SJSA1 (cell line): ENCODE measurements at regions not wholly inside any gene's neighbourhood (a gene's known extent, or its start where the extent isn't known, plus 50 kb on each side); places are given as distances from the start of the nearest gene placed in this dataset.
"Not testable (repeated sequence)": the region's sequence is repeated elsewhere in the genome, so short reads cannot be mapped to it uniquely, and the experiment has no call there.

ENCODE experiments used
- DNase-seq, 2 experiments: peaks; one replicate each; pipeline ENCODE4 v3.0.0-alpha.2; 2015 to 2020; ENCODE audit warnings: low spot score in 2 of 2, low read depth in 1 of 2
- H3K27ac ChIP-seq: fragments of 250-450 bp; sonication (Bioruptor Pico); 2 replicates; pipeline ENCODE4 v1.5.1; 2020; ENCODE audit warnings: mild to moderate bottlenecking, moderate library complexity
- H3K27me3 ChIP-seq: fragments of 250-450 bp; sonication (Bioruptor Pico); replicated peaks from 2 replicates; pipeline ENCODE4 v1.5.1; 2020; ENCODE audit warnings: mild to moderate bottlenecking, moderate library complexity
- H3K36me3 ChIP-seq: fragments of 250-450 bp; sonication (Bioruptor Pico); 2 replicates; pipeline ENCODE4 v1.5.1; 2020; ENCODE audit warnings: mild to moderate bottlenecking
- H3K4me1 ChIP-seq: fragments of 250-450 bp; sonication (Bioruptor Pico); replicated peaks from 2 replicates; pipeline ENCODE4 v1.6.1; 2021; ENCODE audit warnings: mild to moderate bottlenecking
- H3K4me3 ChIP-seq: fragments of 250-450 bp; sonication (Bioruptor Pico); 2 replicates; pipeline ENCODE4 v1.5.1; 2020; ENCODE audit warnings: mild to moderate bottlenecking
- H3K9me3 ChIP-seq: fragments of 250-450 bp; sonication (Bioruptor Pico); replicated peaks from 2 replicates; pipeline ENCODE4 v1.5.1; 2020; ENCODE audit warnings: mild to moderate bottlenecking

- not testable (repeated sequence) for DNase-seq, H3K4me3 ChIP-seq, H3K4me1 ChIP-seq, H3K27ac ChIP-seq, H3K27me3 ChIP-seq, H3K36me3 ChIP-seq, H3K9me3 ChIP-seq
Observed at GRCh38 chr5:164152539-164152938, 647.1 kb downstream of the MAT2B start.

GRCh38 chr5:164153469-164154172 is 648.2 kb downstream of the MAT2B start:
- H3K4me3 ChIP-seq = no peak overlapping the region
- H3K4me1 ChIP-seq = no peaks in the 10 kb centered on the region
- H3K27ac ChIP-seq = no peak overlapping the region
- H3K36me3 ChIP-seq = no peaks in the 10 kb centered on the region
- no peaks in the 10 kb centered on the region for H3K27me3 ChIP-seq
- 0 out of 2 replicates have a peak, but pooled peaks cover 2% of the 10 kb centered on the region for H3K9me3 ChIP-seq
- no peak for DNase-seq

- Histone ChIP-seq H3K4me1 (no peaks in the 10 kb centered on the region), H3K36me3 (no peaks in the 10 kb centered on the region), H3K9me3 (no peaks in the 10 kb centered on the region; the same call in 1 of the 2 replicates), H3K27ac (no peak overlapping the region), H3K4me3 (no peak overlapping the region), H3K27me3 (no peaks in the 10 kb centered on the region)
- no peak for DNase-seq
Observed at GRCh38 chr5:164170814-164171213, 665.4 kb downstream of the MAT2B start.

GRCh38 chr5:164175083-164175482 is 669.7 kb downstream of the MAT2B start:
- no peak overlapping the region for H3K27ac ChIP-seq

GRCh38 chr5:164179406-164179805 is 674.0 kb downstream of the MAT2B start:
- H3K27me3 ChIP-seq = no peaks in the 10 kb centered on the region
- H3K9me3 ChIP-seq = no peaks in the 10 kb centered on the region
- H3K27ac ChIP-seq = no peak overlapping the region
- H3K36me3 ChIP-seq = no peaks in the 10 kb centered on the region
- no peak for DNase-seq
- no peaks in the 10 kb centered on the region for H3K4me1 ChIP-seq
- no peak overlapping the region for H3K4me3 ChIP-seq

More at GRCh38 chr5:164175083-164175482, 669.7 kb downstream of the MAT2B start:
- no peaks in the 10 kb centered on the region for H3K36me3 ChIP-seq
- no peaks in the 10 kb centered on the region for H3K4me1 ChIP-seq
- H3K4me3 ChIP-seq = no peak overlapping the region
- H3K9me3 ChIP-seq = no peaks in the 10 kb centered on the region
- H3K27me3 ChIP-seq = no peaks in the 10 kb centered on the region
- DNase-seq = no peak

GRCh38 chr5:164181604-164182003 is 676.2 kb downstream of the MAT2B start:
- no peak overlapping the region for H3K27ac ChIP-seq
- H3K27me3 ChIP-seq = no peaks in the 10 kb centered on the region
- no peak overlapping the region for H3K4me3 ChIP-seq
- no peaks in the 10 kb centered on the region for H3K36me3 ChIP-seq
- no peak for DNase-seq
- H3K9me3 ChIP-seq = no peaks in the 10 kb centered on the region
- no peaks in the 10 kb centered on the region for H3K4me1 ChIP-seq

- Histone ChIP-seq H3K27me3 (no peaks in the 10 kb centered on the region), H3K9me3 (no peaks in the 10 kb centered on the region), H3K36me3 (no peaks in the 10 kb centered on the region), H3K4me1 (no peaks in the 10 kb centered on the region), H3K4me3 (no peak overlapping the region), H3K27ac (no peak overlapping the region)
- DNase-seq = no peak
Observed at GRCh38 chr5:164184158-164184557, 678.7 kb downstream of the MAT2B start.

DNA sequence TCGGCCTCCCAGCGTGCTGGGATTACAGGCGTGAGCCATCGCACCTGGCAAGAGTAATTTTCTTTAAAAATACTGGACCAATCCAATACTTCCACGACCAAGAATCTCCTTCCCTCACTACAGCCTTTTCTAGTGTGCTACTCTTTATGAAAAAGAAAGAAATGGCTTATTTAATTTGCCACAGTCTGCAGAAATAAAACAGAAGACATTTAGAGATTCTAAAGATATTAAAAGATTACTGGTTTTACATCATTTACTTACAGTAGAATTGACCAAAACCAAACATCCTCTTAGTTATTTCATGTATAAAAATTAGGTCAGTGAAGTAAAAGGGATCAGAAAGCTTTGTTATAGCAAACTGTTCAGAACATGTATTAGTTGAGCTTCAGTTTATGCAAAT is 679.6 kb downstream of the MAT2B start:
- Histone ChIP-seq H3K27ac (no peak overlapping the region), H3K36me3 (no peaks in the 10 kb centered on the region), H3K27me3 (no peaks in the 10 kb centered on the region), H3K9me3 (no peaks in the 10 kb centered on the region), H3K4me1 (no peaks in the 10 kb centered on the region), H3K4me3 (no peak overlapping the region)
- DNase-seq = no peak

DNA sequence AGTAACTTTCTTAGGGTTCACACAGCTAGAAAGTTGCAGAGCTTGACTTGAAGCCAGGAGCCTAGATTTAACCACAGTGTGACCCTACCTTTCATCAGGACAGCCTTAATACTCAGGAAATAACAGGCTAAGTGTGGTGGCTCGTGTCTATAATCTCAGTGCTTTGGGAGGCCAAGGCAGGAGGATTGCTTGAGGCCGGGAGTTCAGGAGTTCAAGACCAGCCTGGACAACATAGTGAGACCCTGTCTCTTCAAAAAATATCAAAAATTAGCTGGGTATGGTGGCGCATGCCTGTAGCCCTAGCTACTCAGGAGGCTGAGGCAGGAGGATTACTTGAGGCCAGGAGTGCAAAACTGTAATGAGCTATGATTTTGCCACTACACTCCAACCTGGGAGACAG is 681.1 kb downstream of the MAT2B start:
- no peaks in the 10 kb centered on the region for H3K4me1 ChIP-seq
- no peaks in the 10 kb centered on the region for H3K36me3 ChIP-seq
- no peak for DNase-seq
- H3K4me3 ChIP-seq = no peak overlapping the region
- no peaks in the 10 kb centered on the region for H3K27me3 ChIP-seq
- no peak overlapping the region for H3K27ac ChIP-seq
- H3K9me3 ChIP-seq = no peaks in the 10 kb centered on the region

DNA sequence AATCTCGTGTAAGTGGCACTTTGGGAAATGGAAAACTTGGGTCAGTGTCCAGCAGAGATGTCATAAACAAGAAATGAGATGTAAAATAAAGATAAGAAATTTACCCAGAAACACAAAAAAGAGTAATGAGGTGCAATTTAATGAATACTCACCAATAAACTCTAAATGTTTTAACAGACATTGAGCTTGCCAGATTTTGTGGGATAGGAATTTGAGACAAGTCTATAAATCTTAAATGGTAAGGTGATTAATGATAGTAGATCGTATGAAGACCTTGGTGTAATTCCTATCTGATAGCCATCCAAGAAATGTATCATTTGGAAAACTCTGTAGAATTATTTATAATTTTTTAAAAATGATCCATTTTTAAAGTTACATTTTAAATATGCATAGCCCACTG is 682.4 kb downstream of the MAT2B start:
- DNase-seq = no peak
- Histone ChIP-seq H3K27me3 (no peaks in the 10 kb centered on the region), H3K27ac (no peak overlapping the region), H3K36me3 (no peaks in the 10 kb centered on the region), H3K4me1 (no peaks in the 10 kb centered on the region), H3K9me3 (no peaks in the 10 kb centered on the region), H3K4me3 (no peak overlapping the region)

- H3K27ac ChIP-seq = no peak overlapping the region
Observed at GRCh38 chr5:164188733-164189148, 683.3 kb downstream of the MAT2B start.

DNA sequence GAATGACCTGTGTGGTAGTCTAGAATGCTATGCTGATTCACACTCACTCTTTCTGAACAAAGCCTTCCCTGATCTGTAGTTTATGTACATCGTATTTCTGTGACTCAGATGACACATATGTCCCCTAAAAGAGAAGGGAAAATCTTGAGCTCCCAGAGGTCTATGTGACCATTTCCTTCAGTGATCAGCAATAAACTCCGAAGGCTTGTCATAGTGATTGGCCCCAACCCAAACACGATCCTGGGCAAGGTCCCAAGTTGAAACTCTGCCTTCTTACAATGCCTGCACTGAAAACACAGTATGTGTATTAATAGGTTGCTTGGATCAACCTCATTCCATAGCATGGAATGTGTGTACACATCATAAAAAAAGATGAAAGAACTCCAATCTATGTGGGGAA is 685.8 kb downstream of the MAT2B start:
- no peaks in the 10 kb centered on the region for H3K27me3 ChIP-seq
- H3K4me1 ChIP-seq = no peaks in the 10 kb centered on the region
- H3K4me3 ChIP-seq = no peak overlapping the region
- no peak for DNase-seq
- H3K9me3 ChIP-seq = no peaks in the 10 kb centered on the region
- H3K27ac ChIP-seq = no peak overlapping the region
- no peaks in the 10 kb centered on the region for H3K36me3 ChIP-seq

More at GRCh38 chr5:164188733-164189148, 683.3 kb downstream of the MAT2B start:
- no peak for DNase-seq
- no peaks in the 10 kb centered on the region for H3K9me3 ChIP-seq
- no peak overlapping the region for H3K4me3 ChIP-seq
- H3K4me1 ChIP-seq = no peaks in the 10 kb centered on the region
- no peaks in the 10 kb centered on the region for H3K36me3 ChIP-seq
- no peaks in the 10 kb centered on the region for H3K27me3 ChIP-seq

- no peaks in the 10 kb centered on the region for H3K4me1 ChIP-seq
- H3K4me3 ChIP-seq = no peak overlapping the region
- H3K36me3 ChIP-seq = no peaks in the 10 kb centered on the region
- no peak for DNase-seq
- no peak overlapping the region for H3K27ac ChIP-seq
- H3K27me3 ChIP-seq = no peaks in the 10 kb centered on the region
- H3K9me3 ChIP-seq = no peaks in the 10 kb centered on the region
Observed at GRCh38 chr5:164202338-164202737, 696.9 kb downstream of the MAT2B start.

- no peak for DNase-seq
- H3K27ac ChIP-seq = no peak overlapping the region
- H3K4me3 ChIP-seq = no peak overlapping the region
- no peaks in the 10 kb centered on the region for H3K36me3 ChIP-seq
- no peaks in the 10 kb centered on the region for H3K27me3 ChIP-seq
- H3K4me1 ChIP-seq = no peaks in the 10 kb centered on the region
- no peaks in the 10 kb centered on the region for H3K9me3 ChIP-seq
Observed at GRCh38 chr5:164203581-164204225, 698.3 kb downstream of the MAT2B start.
